ENCODE measurements at regions not wholly inside any gene's neighbourhood (a gene's known extent, or its start where the extent isn't known, plus 50 kb on each side); places are given as distances from the start of the nearest gene placed in this dataset.

GRCh38 chr20:60930023-60930790 is 321.9 kb upstream of the CDH4 start:
- no peak for TF ChIP-seq CTCF (conservative IDR thresholded peaks at IDR 0.05; ENCODE audit: low read length)
- no peak for DNase-seq (ENCODE audit: low read depth)
- H3K4me3 ChIP-seq (ENCODE audit: low read length) = no peak overlapping the region

GRCh38 chr20:60931696-60932095 is 320.4 kb upstream of the CDH4 start:
- DNase-seq (ENCODE audit: low read depth) = no peak
- no peak for TF ChIP-seq CTCF (conservative IDR thresholded peaks at IDR 0.05; ENCODE audit: low read length)
- H3K4me3 ChIP-seq (ENCODE audit: low read length) = no peak overlapping the region

GRCh38 chr20:60934724-60935123 is 317.3 kb upstream of the CDH4 start:
- TF ChIP-seq CTCF (conservative IDR thresholded peaks at IDR 0.05; ENCODE audit: low read length) = no peak
- DNase-seq (ENCODE audit: low read depth) = no peak
- H3K4me3 ChIP-seq (ENCODE audit: low read length) = no peak overlapping the region

DNA sequence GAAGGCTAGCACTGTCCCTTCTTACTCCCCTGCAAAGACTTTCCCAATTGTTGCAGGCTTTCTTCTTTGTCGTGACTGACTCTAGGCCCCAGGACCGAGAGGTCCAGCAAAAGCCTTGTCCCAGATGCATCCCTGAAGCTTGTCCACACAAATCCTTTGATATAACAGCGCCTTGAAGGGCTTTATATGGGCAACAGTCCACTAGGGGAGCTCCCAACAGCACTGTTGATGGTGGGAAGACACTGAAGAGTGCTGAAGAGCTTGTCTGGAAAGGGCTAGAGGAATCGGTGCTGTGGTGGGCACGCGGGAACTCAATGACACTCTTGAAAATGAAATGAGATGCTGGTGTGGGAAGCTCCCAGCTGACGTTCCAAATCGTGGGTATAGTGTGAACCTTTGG is 316.1 kb upstream of the CDH4 start:
- DNase-seq (ENCODE audit: low read depth) = no peak
- no peak for TF ChIP-seq CTCF (conservative IDR thresholded peaks at IDR 0.05; ENCODE audit: low read length)
- no peak overlapping the region for H3K4me3 ChIP-seq (ENCODE audit: low read length)

GRCh38 chr20:60937585-60937984 is 314.5 kb upstream of the CDH4 start:
- TF ChIP-seq CTCF (conservative IDR thresholded peaks at IDR 0.05; ENCODE audit: low read length) = no peak
- no peak overlapping the region for H3K4me3 ChIP-seq (ENCODE audit: low read length)
- DNase-seq (ENCODE audit: low read depth) = no peak

DNA sequence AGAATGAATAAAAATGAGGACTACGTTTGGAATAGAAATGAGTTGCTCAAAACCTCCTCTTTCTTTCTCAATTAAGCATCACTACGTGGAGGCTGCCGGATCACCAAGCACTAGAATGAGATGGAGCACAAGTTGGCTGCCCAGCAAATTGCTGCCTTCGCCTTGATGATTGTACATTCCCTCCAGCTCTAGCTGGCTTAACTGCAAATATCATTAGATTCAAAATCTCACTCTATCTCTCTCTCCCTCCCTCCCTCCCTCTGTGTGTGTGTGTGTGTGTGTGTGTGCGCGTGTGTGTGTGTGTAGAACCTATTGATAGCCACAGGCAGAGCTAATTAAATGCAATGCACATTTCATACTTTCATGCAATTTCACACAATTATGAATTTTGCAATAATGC is 310.7 kb upstream of the CDH4 start:
- DNase-seq (ENCODE audit: low read depth) = no peak

More for the DNA sequence above, 310.7 kb upstream of the CDH4 start:
- no peak for TF ChIP-seq CTCF (conservative IDR thresholded peaks at IDR 0.05; ENCODE audit: low read length)
- H3K4me3 ChIP-seq (ENCODE audit: low read length) = no peak overlapping the region

All from AG10803 (cell line).